ENCODE measurements at regions not wholly inside any gene's neighbourhood (a gene's known extent, or its start where the extent isn't known, plus 50 kb on each side); places are given as distances from the start of the nearest gene placed in this dataset.

DNA sequence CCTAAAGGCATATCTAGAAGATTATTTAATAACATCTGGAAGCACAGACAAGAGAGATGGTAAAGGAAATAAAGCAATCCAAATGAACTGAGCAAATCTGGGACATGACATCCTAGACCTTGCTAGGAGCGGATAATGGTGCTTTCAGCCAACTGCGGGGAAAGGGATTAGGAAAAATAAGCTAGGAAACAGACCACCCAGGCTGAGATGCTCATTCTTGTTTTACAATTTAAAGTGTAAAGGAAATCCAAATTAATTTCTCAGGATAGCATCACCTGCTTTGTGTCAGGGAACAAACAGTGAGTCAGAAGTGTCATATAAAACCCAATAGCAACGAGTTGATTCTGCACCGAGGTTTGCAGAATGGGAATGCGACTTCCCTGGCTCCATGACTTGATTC, 112.5 kb upstream of the CXCR4 start:
- Mint-ChIP-seq H3K27ac (no peak overlapping the region), H3K9me3 (ENCODE audit: low read depth) (peaks cover 7% of the 10 kb centered on the region), H3K4me3 (no peak overlapping the region), H3K4me1 (peaks cover 10% of the 10 kb centered on the region), H3K36me3 (ENCODE audit: low read depth) (no peaks in the 10 kb centered on the region), H3K27me3 (peaks cover 2% of the 10 kb centered on the region)
- DNase-seq = no peak
- intact Hi-C loops (cut with DNase I, micrococcal nuclease) = loop anchor here in 1 of 2 experiments (10.0 kb wide), 2 partner anchors 176 to 316 kb away; no protein-coding TSS in a partner anchor
- CTCF ChIA-PET = no interaction called here
- POLR2A ChIA-PET = no interaction called here
- ATAC-seq = no peak

DNA sequence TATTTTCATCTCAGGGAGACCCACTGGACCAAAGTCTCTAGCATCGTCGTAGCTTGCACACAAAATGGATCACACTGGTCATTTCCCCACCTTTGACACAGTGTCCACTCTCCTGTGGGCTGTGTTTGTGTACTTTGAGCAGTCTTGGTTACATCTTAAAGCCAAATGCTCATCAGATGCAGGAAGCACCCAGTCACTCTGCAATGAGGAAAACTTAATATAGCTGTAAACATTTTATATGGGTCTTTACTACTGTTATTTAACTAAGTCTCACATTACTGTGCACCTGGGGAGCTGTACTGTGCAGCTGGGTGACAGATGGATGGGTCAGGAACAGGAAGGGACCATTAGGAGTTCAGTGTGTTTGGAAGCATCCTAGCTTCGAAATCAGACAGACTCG, 109.0 kb upstream of the CXCR4 start:
- H3K27me3 Mint-ChIP-seq = peaks cover 2% of the 10 kb centered on the region
- CTCF ChIA-PET = interaction anchor here (0.5 to 2.3 kb wide), 4 partner anchors 12 to 984 kb away, joined by 3 to 8 read pairs (median 4); no protein-coding TSS in a partner anchor
- intact Hi-C loops (cut with DNase I, micrococcal nuclease) = no loop called here
- H3K9me3 Mint-ChIP-seq (ENCODE audit: low read depth) = peaks cover 7% of the 10 kb centered on the region
- H3K4me1 Mint-ChIP-seq = peaks cover 10% of the 10 kb centered on the region
- H3K27ac Mint-ChIP-seq = no peak overlapping the region
- H3K36me3 Mint-ChIP-seq (ENCODE audit: low read depth) = no peaks in the 10 kb centered on the region
- no peak overlapping the region for H3K4me3 Mint-ChIP-seq
- ATAC-seq (no peak), DNase-seq (no peak)
- POLR2A ChIA-PET = interaction anchor here (0.6 to 1.3 kb wide), 3 partner anchors 93 to 298 kb away, joined by 3 to 4 read pairs (median 3); no protein-coding TSS in a partner anchor

DNA sequence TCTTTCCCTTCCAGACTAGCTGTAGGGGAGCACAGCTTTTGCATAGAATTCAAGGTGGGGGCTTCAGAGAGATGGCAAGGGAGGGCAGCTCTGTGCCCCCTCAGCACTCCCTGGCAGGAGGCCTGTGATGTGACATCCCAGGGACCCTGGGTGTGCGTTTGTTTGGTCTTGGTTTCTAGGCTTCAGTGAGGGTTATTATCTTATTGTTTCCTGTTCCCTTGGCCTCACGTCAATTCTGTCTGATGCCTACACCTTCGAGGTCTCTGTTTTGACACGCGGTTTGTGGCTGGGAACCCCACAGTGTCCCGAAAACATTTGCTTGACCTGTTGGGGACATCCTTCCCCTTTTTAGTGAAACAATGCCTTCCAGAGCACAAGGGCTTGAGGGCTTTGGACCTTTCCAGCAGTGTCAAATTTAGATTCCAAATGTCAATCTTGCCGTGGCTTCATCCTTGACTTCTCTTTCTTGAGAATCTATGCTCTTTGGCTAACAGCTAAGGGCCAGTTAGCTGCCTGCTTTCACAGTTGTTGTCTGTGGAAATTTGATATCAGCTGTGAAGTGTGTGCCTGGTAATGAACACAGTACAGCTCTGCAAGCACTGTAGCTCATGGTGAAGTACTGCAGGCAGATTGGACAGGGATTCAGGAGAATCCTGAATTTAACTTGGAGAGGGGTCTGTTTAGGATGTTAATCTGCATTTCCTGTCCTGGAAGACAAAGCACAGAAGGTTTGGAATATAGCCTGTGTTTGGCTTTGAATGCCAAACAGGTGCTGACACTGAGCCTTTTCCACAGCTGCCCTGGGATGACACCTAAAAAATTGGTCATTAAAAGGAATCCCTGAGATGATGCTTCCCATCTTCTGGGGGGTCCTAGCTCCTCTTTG, 108.2 kb upstream of the CXCR4 start:
- Mint-ChIP-seq H3K4me1 (peaks cover 10% of the 10 kb centered on the region), H3K27ac (no peak overlapping the region), H3K36me3 (ENCODE audit: low read depth) (no peaks in the 10 kb centered on the region), H3K4me3 (no peak overlapping the region), H3K27me3 (no peaks in the 10 kb centered on the region), H3K9me3 (ENCODE audit: low read depth) (peaks cover 7% of the 10 kb centered on the region)
- CTCF ChIA-PET = interaction anchor here (0.5 to 2.3 kb wide), 5 partner anchors 11 to 983 kb away, joined by 3 to 8 read pairs (median 4); no protein-coding TSS in a partner anchor
- no peak for DNase-seq
- peak; percentile 33 for ATAC-seq
- intact Hi-C loops (cut with DNase I, micrococcal nuclease) = no loop called here
- POLR2A ChIA-PET = interaction anchor here (0.6 to 1.3 kb wide), 2 partner anchors 92 to 171 kb away, joined by 3 to 4 read pairs; no protein-coding TSS in a partner anchor

- H3K27ac Mint-ChIP-seq = no peak overlapping the region
- POLR2A ChIA-PET = no interaction called here
- H3K36me3 Mint-ChIP-seq (ENCODE audit: low read depth) = no peaks in the 10 kb centered on the region
- H3K9me3 Mint-ChIP-seq (ENCODE audit: low read depth) = no peaks in the 10 kb centered on the region
- CTCF ChIA-PET = no interaction called here
- DNase-seq (no peak), ATAC-seq (no peak)
- peaks cover 10% of the 10 kb centered on the region for H3K4me1 Mint-ChIP-seq
- no peaks in the 10 kb centered on the region for H3K27me3 Mint-ChIP-seq
- no peak overlapping the region for H3K4me3 Mint-ChIP-seq
- intact Hi-C loops (cut with DNase I, micrococcal nuclease) = no loop called here
Measured at GRCh38 chr2:136223274-136223673, 105.3 kb upstream of the CXCR4 start.

DNA sequence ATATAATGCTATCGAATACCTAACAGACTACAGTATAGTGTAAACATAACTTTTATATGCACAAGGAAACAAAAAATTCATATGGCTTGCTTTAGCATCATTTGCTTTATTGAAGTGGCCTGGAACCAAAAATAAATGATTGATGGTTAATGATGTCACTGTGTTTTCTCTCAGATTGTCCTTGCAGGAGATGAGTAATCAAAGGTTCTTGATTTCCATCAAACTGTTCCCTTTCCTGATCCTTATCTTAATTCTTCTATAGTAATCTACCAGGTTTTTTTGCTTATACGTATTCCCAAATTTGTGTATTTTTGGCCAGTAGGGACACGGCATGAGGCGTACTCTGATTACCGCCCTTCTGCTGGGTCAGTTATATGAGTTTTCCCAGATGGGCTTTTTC, 104.9 kb upstream of the CXCR4 start:
- no peak for ATAC-seq
- H3K27ac Mint-ChIP-seq = no peak overlapping the region
- H3K4me1 Mint-ChIP-seq = peaks cover 10% of the 10 kb centered on the region
- no peaks in the 10 kb centered on the region for H3K9me3 Mint-ChIP-seq (ENCODE audit: low read depth)
- CTCF ChIA-PET = no interaction called here
- DNase-seq = no peak
- no peaks in the 10 kb centered on the region for H3K27me3 Mint-ChIP-seq
- H3K36me3 Mint-ChIP-seq (ENCODE audit: low read depth) = no peaks in the 10 kb centered on the region
- intact Hi-C loops (cut with DNase I, micrococcal nuclease) = no loop called here
- H3K4me3 Mint-ChIP-seq = no peak overlapping the region
- POLR2A ChIA-PET = no interaction called here

DNA sequence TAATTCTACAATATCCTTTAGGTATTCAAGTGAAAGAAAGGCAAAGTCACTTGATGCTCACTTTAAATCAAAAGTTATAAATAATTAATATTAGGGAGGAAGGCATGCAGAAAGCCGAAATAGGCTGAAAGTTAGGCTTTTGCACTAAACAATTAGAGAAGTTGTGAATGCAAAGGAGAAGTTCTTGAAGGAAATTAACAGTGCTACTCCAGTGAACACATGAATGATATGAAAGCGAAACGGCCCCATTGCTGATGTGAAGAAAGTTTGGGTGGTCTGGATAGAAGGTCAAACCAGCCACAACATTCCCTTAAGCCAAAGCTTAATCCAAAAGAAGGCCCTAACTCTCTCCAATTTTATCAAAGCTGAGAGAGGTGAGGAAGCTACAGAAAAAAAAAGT, 103.1 kb upstream of the CXCR4 start:
- Mint-ChIP-seq H3K27me3 (no peaks in the 10 kb centered on the region), H3K4me1 (peaks cover 5% of the 10 kb centered on the region), H3K4me3 (no peak overlapping the region), H3K27ac (no peak overlapping the region), H3K36me3 (ENCODE audit: low read depth) (no peaks in the 10 kb centered on the region), H3K9me3 (ENCODE audit: low read depth) (no peaks in the 10 kb centered on the region)
- ChIA-PET POLR2A (no interaction called here), CTCF (interaction anchor here (1.1 to 1.2 kb wide), 2 partner anchors 15 to 307 kb away, joined by 3 to 4 read pairs; no protein-coding TSS in a partner anchor)
- ATAC-seq (no peak), DNase-seq (no peak)
- intact Hi-C loops (cut with DNase I, micrococcal nuclease) = no loop called here

- H3K4me1 Mint-ChIP-seq = no peaks in the 10 kb centered on the region
- no peak for ATAC-seq
- no peak overlapping the region for H3K27ac Mint-ChIP-seq
- ChIA-PET POLR2A (interaction anchor here (0.5 kb wide), 1 partner anchor 163 kb away, joined by 4 read pairs; no protein-coding TSS in a partner anchor), CTCF (interaction anchor here (0.7 to 1.3 kb wide), 4 partner anchors 13 to 30 kb away, joined by 3 to 5 read pairs (median 4); no protein-coding TSS in a partner anchor)
- intact Hi-C loops (cut with DNase I, micrococcal nuclease) = no loop called here
- no peaks in the 10 kb centered on the region for H3K9me3 Mint-ChIP-seq (ENCODE audit: low read depth)
- H3K4me3 Mint-ChIP-seq = no peak overlapping the region
- H3K27me3 Mint-ChIP-seq = no peaks in the 10 kb centered on the region
- H3K36me3 Mint-ChIP-seq (ENCODE audit: low read depth) = no peaks in the 10 kb centered on the region
- DNase-seq = no peak
Measured at GRCh38 chr2:136219963-136220362, 102.0 kb upstream of the CXCR4 start.

DNA sequence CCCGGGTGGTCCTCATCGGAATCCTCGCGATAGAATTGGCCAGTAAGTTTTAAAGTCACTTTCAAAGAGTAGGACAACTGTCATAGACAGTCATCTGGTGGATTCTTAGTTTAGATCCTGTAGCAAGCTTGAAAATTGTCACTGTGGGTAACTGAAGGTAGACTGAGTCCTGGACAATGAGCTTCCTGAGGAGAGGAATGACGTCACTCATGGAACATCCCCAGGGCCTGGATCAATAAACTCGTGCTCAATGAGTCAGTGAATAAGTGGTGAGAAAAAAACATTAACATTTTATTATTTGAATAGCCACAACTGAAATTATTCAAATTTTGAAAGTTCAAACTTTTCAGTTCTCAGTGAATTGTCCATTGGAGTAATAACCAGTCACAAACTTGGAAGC, 101.4 kb upstream of the CXCR4 start:
- ChIA-PET CTCF (interaction anchor here (1.3 kb wide), 1 partner anchor 19 kb away, joined by 5 read pairs; no protein-coding TSS in a partner anchor), POLR2A (no interaction called here)
- intact Hi-C loops (cut with DNase I, micrococcal nuclease) = no loop called here
- Mint-ChIP-seq H3K4me1 (no peaks in the 10 kb centered on the region), H3K36me3 (ENCODE audit: low read depth) (no peaks in the 10 kb centered on the region), H3K4me3 (no peak overlapping the region), H3K27me3 (no peaks in the 10 kb centered on the region), H3K9me3 (ENCODE audit: low read depth) (no peaks in the 10 kb centered on the region), H3K27ac (no peak overlapping the region)
- ATAC-seq = no peak
- no peak for DNase-seq

GRCh38 chr2:136217996-136218395, 100.0 kb upstream of the CXCR4 start:
- ATAC-seq = peak; percentile 39
- Mint-ChIP-seq H3K36me3 (ENCODE audit: low read depth) (no peaks in the 10 kb centered on the region), H3K4me3 (no peak overlapping the region), H3K27ac (no peak overlapping the region), H3K4me1 (peaks cover 10% of the 10 kb centered on the region), H3K27me3 (no peaks in the 10 kb centered on the region), H3K9me3 (ENCODE audit: low read depth) (peaks cover 2% of the 10 kb centered on the region)
- ChIA-PET POLR2A (no interaction called here), CTCF (interaction anchor here (1.0 kb wide), 1 partner anchor 11 kb away, joined by 3 read pairs; no protein-coding TSS in a partner anchor)
- intact Hi-C loops (cut with DNase I, micrococcal nuclease) = no loop called here
- no peak for DNase-seq

DNA sequence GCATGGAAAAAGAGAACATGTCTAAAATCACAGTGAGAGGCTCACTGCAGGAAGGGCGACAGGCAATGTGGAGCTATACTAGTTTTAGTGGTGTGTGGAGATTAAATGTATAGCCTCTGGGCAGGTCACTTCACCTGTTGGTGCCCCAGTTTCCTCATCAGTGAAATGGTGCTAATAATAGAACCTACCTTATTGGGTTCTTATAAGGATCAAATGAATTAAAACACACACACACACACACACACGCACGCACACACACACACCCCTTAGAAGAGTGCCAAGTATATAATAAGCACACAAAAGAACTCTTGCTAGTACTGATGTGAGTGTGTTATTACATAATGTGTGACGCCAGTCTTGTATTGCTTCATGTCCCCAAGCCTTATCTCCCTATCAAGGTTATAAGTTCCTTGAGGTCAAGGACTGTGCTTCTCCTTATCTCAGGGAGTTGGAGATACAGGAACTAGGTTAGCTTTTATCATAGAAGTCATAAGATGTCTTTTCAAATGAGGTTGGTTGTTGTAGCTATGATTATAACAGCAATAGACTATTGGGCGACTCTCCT, 98.0 kb upstream of the CXCR4 start:
- peaks cover 30% of the 10 kb centered on the region for H3K4me1 Mint-ChIP-seq
- POLR2A ChIA-PET = no interaction called here
- H3K36me3 Mint-ChIP-seq (ENCODE audit: low read depth) = no peaks in the 10 kb centered on the region
- CTCF ChIA-PET = interaction anchor here (1.2 kb wide), 1 partner anchor 10 kb away, joined by 4 read pairs; no protein-coding TSS in a partner anchor
- DNase-seq (no peak), ATAC-seq (no peak)
- H3K27me3 Mint-ChIP-seq = no peaks in the 10 kb centered on the region
- H3K9me3 Mint-ChIP-seq (ENCODE audit: low read depth) = peaks cover 2% of the 10 kb centered on the region
- H3K27ac Mint-ChIP-seq = no peak overlapping the region
- H3K4me3 Mint-ChIP-seq = no peak overlapping the region
- intact Hi-C loops (cut with DNase I, micrococcal nuclease) = no loop called here

GRCh38 chr2:136215449-136215848, 97.5 kb upstream of the CXCR4 start:
- H3K27me3 Mint-ChIP-seq = no peaks in the 10 kb centered on the region
- no peak overlapping the region for H3K4me3 Mint-ChIP-seq
- no peak for ATAC-seq
- ChIA-PET POLR2A (no interaction called here), CTCF (interaction anchor here (0.5 to 1.2 kb wide), 2 partner anchors 11 to 1843 kb away, joined by 4 read pairs; no protein-coding TSS in a partner anchor)
- intact Hi-C loops (cut with DNase I, micrococcal nuclease) = no loop called here
- peaks cover 5% of the 10 kb centered on the region for H3K9me3 Mint-ChIP-seq (ENCODE audit: low read depth)
- peaks cover 3% of the 10 kb centered on the region for H3K36me3 Mint-ChIP-seq (ENCODE audit: low read depth)
- no peak for DNase-seq
- H3K27ac Mint-ChIP-seq = no peak overlapping the region
- peaks cover 35% of the 10 kb centered on the region for H3K4me1 Mint-ChIP-seq

All from activated CD4-positive, alpha-beta T cell treated with anti-CD3 and anti-CD28 coated beads for 36 hours (primary cell).